ENCODE measurements at regions not wholly inside any gene's neighbourhood (a gene's known extent, or its start where the extent isn't known, plus 50 kb on each side); places are given as distances from the start of the nearest gene placed in this dataset.

- DNase-seq (ENCODE audit: low read depth): no peak
These were observed 265.2 kb upstream of the PPP2R2D start for GRCh38 chr10:131635564-131636015.

GRCh38 chr10:131636116-131636515 is 264.7 kb upstream of the PPP2R2D start:
- DNase-seq (ENCODE audit: low read depth): no peak

GRCh38 chr10:131636841-131637724 is 263.7 kb upstream of the PPP2R2D start:
- no peak for DNase-seq (ENCODE audit: low read depth)

- no peak for DNase-seq (ENCODE audit: low read depth)
These were observed 262.5 kb upstream of the PPP2R2D start for GRCh38 chr10:131638049-131638879.

GRCh38 chr10:131638880-131639278 is 261.9 kb upstream of the PPP2R2D start:
- DNase-seq (ENCODE audit: low read depth): no peak

GRCh38 chr10:131640045-131640644 is 260.7 kb upstream of the PPP2R2D start:
- no peak for DNase-seq (ENCODE audit: low read depth)

- DNase-seq (ENCODE audit: low read depth): no peak
These were observed 259.6 kb upstream of the PPP2R2D start for GRCh38 chr10:131641231-131641630.

GRCh38 chr10:131641898-131642297 is 258.9 kb upstream of the PPP2R2D start:
- no peak for DNase-seq (ENCODE audit: low read depth)

GRCh38 chr10:131642966-131643365 is 257.8 kb upstream of the PPP2R2D start:
- no peak for DNase-seq (ENCODE audit: low read depth)

GRCh38 chr10:131644289-131644688 is 256.5 kb upstream of the PPP2R2D start:
- no peak for DNase-seq (ENCODE audit: low read depth)

GRCh38 chr10:131644864-131645658 is 255.7 kb upstream of the PPP2R2D start:
- no peak for DNase-seq (ENCODE audit: low read depth)

- no peak for DNase-seq (ENCODE audit: low read depth)
These were observed 255.1 kb upstream of the PPP2R2D start for GRCh38 chr10:131645756-131646155.

- DNase-seq (ENCODE audit: low read depth): no peak
These were observed 254.0 kb upstream of the PPP2R2D start for GRCh38 chr10:131646551-131647525.

- DNase-seq (ENCODE audit: low read depth): no peak
These were observed 253.0 kb upstream of the PPP2R2D start for GRCh38 chr10:131647789-131648188.

GRCh38 chr10:131648386-131649020 is 252.3 kb upstream of the PPP2R2D start:
- DNase-seq (ENCODE audit: low read depth): no peak

- no peak for DNase-seq (ENCODE audit: low read depth)
These were observed 251.2 kb upstream of the PPP2R2D start for GRCh38 chr10:131649617-131650016.

- no peak for DNase-seq (ENCODE audit: low read depth)
These were observed 250.6 kb upstream of the PPP2R2D start for GRCh38 chr10:131650169-131650705.

- no peak for DNase-seq (ENCODE audit: low read depth)
These were observed 249.8 kb upstream of the PPP2R2D start for GRCh38 chr10:131650771-131651673.

Data from CMK (cell line).